GM23338 (cell line): ENCODE measurements at regions not wholly inside any gene's neighbourhood (a gene's known extent, or its start where the extent isn't known, plus 50 kb on each side); places are given as distances from the start of the nearest gene placed in this dataset.

Experiments used
- ATAC-seq: fragments of 200-7000 bp; cut with Tn5 transposase; 3 replicates; pipeline ENCODE4 v1.9.1; 2020
- DNase-seq: peaks from one replicate; pipeline ENCODE4 v3.0.0-alpha.2; 2015; ENCODE audit warnings: low spot score
- H2AFZ ChIP-seq: fragments of 200-600 bp; sonication (generic); 2 replicates; pipeline ENCODE4 v1.8.0; 2016; ENCODE audit warnings: antibody characterized with exemption, mild to moderate bottlenecking, moderate library complexity
- H3F3A ChIP-seq: fragments of 200-600 bp; sonication (generic); replicated peaks from 2 replicates; pipeline ENCODE4 v1.8.0; 2017; ENCODE audit warnings: antibody characterized with exemption, mixed run types, low read depth
- H3K27ac ChIP-seq: fragments of 200-600 bp; sonication (generic); 2 replicates; pipeline ENCODE4 v1.6.1; 2016; ENCODE audit warnings: low read depth
- H3K27me3 ChIP-seq: fragments of 200-600 bp; sonication (generic); 2 replicates; pipeline ENCODE4 v1.8.0; 2016; ENCODE audit warnings: mild to moderate bottlenecking, mixed run types, moderate library complexity; ENCODE audit not compliant: insufficient read depth
- H3K36me3 ChIP-seq: fragments of 200-600 bp; sonication (generic); 2 replicates; pipeline ENCODE4 v1.8.0; 2016; ENCODE audit warnings: mild to moderate bottlenecking; ENCODE audit not compliant: insufficient read depth
- H3K4me1 ChIP-seq: fragments of 200-600 bp; sonication (generic); 2 replicates; pipeline ENCODE4 v1.8.0; 2016; ENCODE audit warnings: mild to moderate bottlenecking, moderate library complexity; ENCODE audit not compliant: insufficient read depth
- H3K4me2 ChIP-seq: fragments of 200-600 bp; sonication (generic); 2 replicates; pipeline ENCODE4 v1.7.1; 2017; ENCODE audit warnings: mixed run types
- H3K4me3 ChIP-seq: fragments of 200-600 bp; sonication (generic); 2 replicates; pipeline ENCODE4 v1.6.1; 2016; ENCODE audit warnings: mixed run types
- H3K79me2 ChIP-seq: fragments of 200-600 bp; sonication (generic); replicated peaks from 2 replicates; pipeline ENCODE4 v1.8.0; 2017; ENCODE audit warnings: mild to moderate bottlenecking; ENCODE audit not compliant: insufficient read depth
- H3K9me2 ChIP-seq: fragments of 200-600 bp; sonication (generic); 2 replicates; pipeline ENCODE4 v1.8.0; 2017; ENCODE audit not compliant: insufficient read depth
- H4K20me1 ChIP-seq: fragments of 200-600 bp; sonication (generic); replicated peaks from 2 replicates; pipeline ENCODE4 v1.8.0; 2017; ENCODE audit warnings: mild to moderate bottlenecking; ENCODE audit not compliant: insufficient read depth
- H3K27ac Mint-ChIP-seq: 2 replicates; pipeline ENCODE4 v1.8.0; 2020; ENCODE audit warnings: inconsistent platforms, mild to moderate bottlenecking, moderate library complexity, mixed read lengths
- H3K27me3 Mint-ChIP-seq: 3 replicates; pipeline ENCODE4 v1.8.0; 2022; ENCODE audit warnings: low read depth, mild to moderate bottlenecking, moderate library complexity, mixed read lengths, inconsistent platforms; ENCODE audit not compliant: insufficient read depth, poor library complexity
- H3K36me3 Mint-ChIP-seq: 3 replicates; pipeline ENCODE4 v1.8.0; 2021; ENCODE audit warnings: low read depth, mild to moderate bottlenecking, inconsistent platforms, moderate library complexity, mixed read lengths
- H3K4me1 Mint-ChIP-seq: 3 replicates; pipeline ENCODE4 v1.8.0; 2020; ENCODE audit warnings: mild to moderate bottlenecking, inconsistent platforms, mixed read lengths
- H3K4me3 Mint-ChIP-seq: 3 replicates; pipeline ENCODE4 v1.8.0; 2021; ENCODE audit warnings: moderate library complexity, mild to moderate bottlenecking, inconsistent platforms, mixed read lengths
- H3K9me3 Mint-ChIP-seq: 3 replicates; pipeline ENCODE4 v1.8.0; 2020; ENCODE audit warnings: moderate library complexity, mild to moderate bottlenecking, inconsistent platforms, mixed read lengths
- CREB1 ChIP-seq: fragments of 250-450 bp; sonication (Bioruptor Pico); IDR thresholded peaks from 2 replicates; pipeline ENCODE4 v1.5.0; 2020; ENCODE audit warnings: low read depth, mild to moderate bottlenecking, moderate library complexity
- EZH2phosphoT487 ChIP-seq: fragments of 200-600 bp; sonication (generic); IDR thresholded peaks from one replicate; pipeline ENCODE4 v1.8.1; 2018; ENCODE audit warnings: antibody characterized with exemption; ENCODE audit not compliant: unreplicated experiment
- JUNB ChIP-seq: IDR thresholded peaks from one replicate; pipeline ENCODE4 v1.6.1; 2016; ENCODE audit warnings: antibody characterized with exemption; ENCODE audit not compliant: unreplicated experiment
- NANOG ChIP-seq: IDR thresholded peaks from 2 replicates; pipeline ENCODE4 v1.6.1; 2016; ENCODE audit warnings: antibody characterized with exemption, borderline replicate concordance
- STAT1 ChIP-seq: IDR thresholded peaks from one replicate; pipeline ENCODE4 v1.6.1; 2016; ENCODE audit warnings: antibody characterized with exemption; ENCODE audit not compliant: unreplicated experiment
- ZNF114 ChIP-seq: fragments of 250-450 bp; sonication (Bioruptor Pico); IDR thresholded peaks from 2 replicates; pipeline ENCODE4 v1.5.0; 2020; ENCODE audit warnings: mild to moderate bottlenecking, moderate library complexity
- ZNF331 ChIP-seq: fragments of 250-450 bp; sonication (Bioruptor Pico); IDR thresholded peaks from 2 replicates; pipeline ENCODE4 v1.5.0; 2020; ENCODE audit warnings: low read depth, mild to moderate bottlenecking, moderate library complexity
- TF ChIP-seq, protein P1 (sequence below): fragments of 250-450 bp; sonication (Bioruptor Pico); IDR thresholded peaks from 2 replicates; pipeline ENCODE4 v1.5.0; 2020; ENCODE audit warnings: mild to moderate bottlenecking, moderate library complexity
- TF ChIP-seq, protein P2 (sequence below), 2 experiments: fragments of 200-600 bp in 1 of 2; sonication (generic) in 1 of 2; conservative IDR thresholded peaks; 2 replicates each; pipeline versions ENCODE4 v1.5.1 to v1.6.1; 2016 to 2017; ENCODE audit warnings: antibody characterized with exemption in 2 of 2, low read depth in 2 of 2, mild to moderate bottlenecking in 2 of 2, moderate library complexity in 1 of 2

DNA sequence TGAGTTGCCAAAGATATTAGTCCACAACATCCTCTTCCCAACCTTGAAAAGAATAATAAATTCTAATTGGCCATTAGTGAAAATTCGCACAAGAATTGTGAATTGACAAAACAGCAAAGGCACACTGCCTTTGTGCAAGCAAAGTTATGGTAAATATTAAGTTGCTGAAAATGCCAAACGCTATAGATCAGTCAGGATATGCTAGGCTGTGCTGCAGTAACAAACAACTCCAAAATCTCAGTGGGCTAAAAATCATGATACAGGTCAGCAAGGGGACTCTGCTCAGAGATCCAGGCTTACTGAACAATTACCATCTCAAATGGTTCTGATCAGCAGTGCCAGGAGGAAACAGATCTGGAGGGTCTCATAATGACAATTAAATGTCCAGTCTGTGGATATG lies 238.0 kb upstream of the IGF1R start (continued):
- TF ChIP-seq, protein P1, sequence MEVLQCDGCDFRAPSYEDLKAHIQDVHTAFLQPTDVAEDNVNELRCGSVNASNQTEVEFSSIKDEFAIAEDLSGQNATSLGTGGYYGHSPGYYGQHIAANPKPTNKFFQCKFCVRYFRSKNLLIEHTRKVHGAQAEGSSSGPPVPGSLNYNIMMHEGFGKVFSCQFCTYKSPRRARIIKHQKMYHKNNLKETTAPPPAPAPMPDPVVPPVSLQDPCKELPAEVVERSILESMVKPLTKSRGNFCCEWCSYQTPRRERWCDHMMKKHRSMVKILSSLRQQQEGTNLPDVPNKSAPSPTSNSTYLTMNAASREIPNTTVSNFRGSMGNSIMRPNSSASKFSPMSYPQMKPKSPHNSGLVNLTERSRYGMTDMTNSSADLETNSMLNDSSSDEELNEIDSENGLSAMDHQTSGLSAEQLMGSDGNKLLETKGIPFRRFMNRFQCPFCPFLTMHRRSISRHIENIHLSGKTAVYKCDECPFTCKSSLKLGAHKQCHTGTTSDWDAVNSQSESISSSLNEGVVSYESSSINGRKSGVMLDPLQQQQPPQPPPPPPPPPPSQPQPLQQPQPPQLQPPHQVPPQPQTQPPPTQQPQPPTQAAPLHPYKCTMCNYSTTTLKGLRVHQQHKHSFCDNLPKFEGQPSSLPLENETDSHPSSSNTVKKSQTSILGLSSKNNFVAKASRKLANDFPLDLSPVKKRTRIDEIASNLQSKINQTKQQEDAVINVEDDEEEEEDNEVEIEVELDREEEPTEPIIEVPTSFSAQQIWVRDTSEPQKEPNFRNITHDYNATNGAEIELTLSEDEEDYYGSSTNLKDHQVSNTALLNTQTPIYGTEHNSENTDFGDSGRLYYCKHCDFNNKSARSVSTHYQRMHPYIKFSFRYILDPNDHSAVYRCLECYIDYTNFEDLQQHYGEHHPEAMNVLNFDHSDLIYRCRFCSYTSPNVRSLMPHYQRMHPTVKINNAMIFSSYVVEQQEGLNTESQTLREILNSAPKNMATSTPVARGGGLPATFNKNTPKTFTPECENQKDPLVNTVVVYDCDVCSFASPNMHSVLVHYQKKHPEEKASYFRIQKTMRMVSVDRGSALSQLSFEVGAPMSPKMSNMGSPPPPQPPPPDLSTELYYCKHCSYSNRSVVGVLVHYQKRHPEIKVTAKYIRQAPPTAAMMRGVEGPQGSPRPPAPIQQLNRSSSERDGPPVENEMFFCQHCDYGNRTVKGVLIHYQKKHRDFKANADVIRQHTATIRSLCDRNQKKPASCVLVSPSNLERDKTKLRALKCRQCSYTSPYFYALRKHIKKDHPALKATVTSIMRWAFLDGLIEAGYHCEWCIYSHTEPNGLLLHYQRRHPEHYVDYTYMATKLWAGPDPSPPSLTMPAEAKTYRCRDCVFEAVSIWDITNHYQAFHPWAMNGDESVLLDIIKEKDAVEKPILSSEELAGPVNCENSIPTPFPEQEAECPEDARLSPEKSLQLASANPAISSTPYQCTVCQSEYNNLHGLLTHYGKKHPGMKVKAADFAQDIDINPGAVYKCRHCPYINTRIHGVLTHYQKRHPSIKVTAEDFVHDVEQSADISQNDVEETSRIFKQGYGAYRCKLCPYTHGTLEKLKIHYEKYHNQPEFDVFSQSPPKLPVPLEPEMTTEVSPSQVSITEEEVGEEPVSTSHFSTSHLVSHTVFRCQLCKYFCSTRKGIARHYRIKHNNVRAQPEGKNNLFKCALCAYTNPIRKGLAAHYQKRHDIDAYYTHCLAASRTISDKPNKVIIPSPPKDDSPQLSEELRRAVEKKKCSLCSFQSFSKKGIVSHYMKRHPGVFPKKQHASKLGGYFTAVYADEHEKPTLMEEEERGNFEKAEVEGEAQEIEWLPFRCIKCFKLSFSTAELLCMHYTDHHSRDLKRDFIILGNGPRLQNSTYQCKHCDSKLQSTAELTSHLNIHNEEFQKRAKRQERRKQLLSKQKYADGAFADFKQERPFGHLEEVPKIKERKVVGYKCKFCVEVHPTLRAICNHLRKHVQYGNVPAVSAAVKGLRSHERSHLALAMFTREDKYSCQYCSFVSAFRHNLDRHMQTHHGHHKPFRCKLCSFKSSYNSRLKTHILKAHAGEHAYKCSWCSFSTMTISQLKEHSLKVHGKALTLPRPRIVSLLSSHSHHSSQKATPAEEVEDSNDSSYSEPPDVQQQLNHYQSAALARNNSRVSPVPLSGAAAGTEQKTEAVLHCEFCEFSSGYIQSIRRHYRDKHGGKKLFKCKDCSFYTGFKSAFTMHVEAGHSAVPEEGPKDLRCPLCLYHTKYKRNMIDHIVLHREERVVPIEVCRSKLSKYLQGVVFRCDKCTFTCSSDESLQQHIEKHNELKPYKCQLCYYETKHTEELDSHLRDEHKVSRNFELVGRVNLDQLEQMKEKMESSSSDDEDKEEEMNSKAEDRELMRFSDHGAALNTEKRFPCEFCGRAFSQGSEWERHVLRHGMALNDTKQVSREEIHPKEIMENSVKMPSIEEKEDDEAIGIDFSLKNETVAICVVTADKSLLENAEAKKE (CRISPR knock-in tag): no peak
- TF ChIP-seq EZH2phosphoT487: no peak
- TF ChIP-seq, protein P2, sequence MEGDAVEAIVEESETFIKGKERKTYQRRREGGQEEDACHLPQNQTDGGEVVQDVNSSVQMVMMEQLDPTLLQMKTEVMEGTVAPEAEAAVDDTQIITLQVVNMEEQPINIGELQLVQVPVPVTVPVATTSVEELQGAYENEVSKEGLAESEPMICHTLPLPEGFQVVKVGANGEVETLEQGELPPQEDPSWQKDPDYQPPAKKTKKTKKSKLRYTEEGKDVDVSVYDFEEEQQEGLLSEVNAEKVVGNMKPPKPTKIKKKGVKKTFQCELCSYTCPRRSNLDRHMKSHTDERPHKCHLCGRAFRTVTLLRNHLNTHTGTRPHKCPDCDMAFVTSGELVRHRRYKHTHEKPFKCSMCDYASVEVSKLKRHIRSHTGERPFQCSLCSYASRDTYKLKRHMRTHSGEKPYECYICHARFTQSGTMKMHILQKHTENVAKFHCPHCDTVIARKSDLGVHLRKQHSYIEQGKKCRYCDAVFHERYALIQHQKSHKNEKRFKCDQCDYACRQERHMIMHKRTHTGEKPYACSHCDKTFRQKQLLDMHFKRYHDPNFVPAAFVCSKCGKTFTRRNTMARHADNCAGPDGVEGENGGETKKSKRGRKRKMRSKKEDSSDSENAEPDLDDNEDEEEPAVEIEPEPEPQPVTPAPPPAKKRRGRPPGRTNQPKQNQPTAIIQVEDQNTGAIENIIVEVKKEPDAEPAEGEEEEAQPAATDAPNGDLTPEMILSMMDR (conservative IDR thresholded peaks at IDR 0.05; ENCODE audit: low read depth in 2 of 2): no peak

DNA sequence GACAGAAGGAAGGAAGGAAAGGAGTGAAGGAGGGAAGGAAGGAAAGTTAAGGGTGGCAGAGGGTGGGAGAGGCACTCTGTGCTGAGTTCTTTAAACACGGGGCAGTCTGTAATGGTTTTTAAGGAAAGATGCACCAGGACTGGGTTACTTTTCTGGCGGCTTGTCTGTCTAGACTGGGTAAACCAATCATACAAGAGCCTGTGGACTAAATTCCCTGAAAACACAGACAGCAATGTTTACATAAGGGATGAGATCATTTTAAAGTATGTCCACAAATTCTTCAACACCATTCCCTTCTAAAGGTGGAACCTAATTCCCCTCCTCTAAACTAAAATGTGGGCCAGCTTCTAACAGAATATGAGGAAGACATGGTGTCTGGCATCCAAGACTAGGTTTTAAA lies 235.5 kb upstream of the IGF1R start:
- Mint-ChIP-seq H3K36me3 (no peaks in the 10 kb centered on the region), H3K4me3 (no peak overlapping the region), H3K4me1 (no peaks in the 10 kb centered on the region), H3K27me3 (peaks cover 8% of the 10 kb centered on the region), H3K9me3 (peaks cover 4% of the 10 kb centered on the region; the same call in 1 of the 3 replicates), H3K27ac (no peak overlapping the region)
- ATAC-seq (no peak), DNase-seq (no peak)
- Histone ChIP-seq H3K27me3 (no peaks in the 10 kb centered on the region), H3F3A (no peaks in the 10 kb centered on the region), H3K4me3 (no peak overlapping the region), H3K27ac (no peak overlapping the region), H3K9me2 (no peaks in the 10 kb centered on the region), H4K20me1 (no peaks in the 10 kb centered on the region), H3K4me1 (no peaks in the 10 kb centered on the region), H3K4me2 (no peak overlapping the region), H3K36me3 (no peaks in the 10 kb centered on the region), H3K79me2 (no peaks in the 10 kb centered on the region), H2AFZ (no peak overlapping the region)
- TF ChIP-seq CREB1 (CRISPR knock-in tag): no peak
- TF ChIP-seq EZH2phosphoT487: no peak
- TF ChIP-seq ZNF114: no peak
- TF ChIP-seq, protein P2 (conservative IDR thresholded peaks at IDR 0.05; ENCODE audit: low read depth in 2 of 2): no peak
- no peak for TF ChIP-seq NANOG
- TF ChIP-seq JUNB: no peak
- TF ChIP-seq STAT1: no peak
- no peak for TF ChIP-seq ZNF331
